Stimulated activated CD8-positive, alpha-beta memory T cell treated with anti-CD3 and anti-CD28 coated beads, Interleukin-7, amount 100 ng/mL, for 24 hours (primary cell): ENCODE measurements at regions not wholly inside any gene's neighbourhood (a gene's known extent, or its start where the extent isn't known, plus 50 kb on each side); places are given as distances from the start of the nearest gene placed in this dataset.
"Not testable (repeated sequence)": the region's sequence is repeated elsewhere in the genome, so short reads cannot be mapped to it uniquely, and the experiment has no call there.

Experiments used
- DNase-seq: peaks from one replicate; pipeline ENCODE4 v3.0.0-alpha.2; 2020; ENCODE audit warnings: low read depth

DNA sequence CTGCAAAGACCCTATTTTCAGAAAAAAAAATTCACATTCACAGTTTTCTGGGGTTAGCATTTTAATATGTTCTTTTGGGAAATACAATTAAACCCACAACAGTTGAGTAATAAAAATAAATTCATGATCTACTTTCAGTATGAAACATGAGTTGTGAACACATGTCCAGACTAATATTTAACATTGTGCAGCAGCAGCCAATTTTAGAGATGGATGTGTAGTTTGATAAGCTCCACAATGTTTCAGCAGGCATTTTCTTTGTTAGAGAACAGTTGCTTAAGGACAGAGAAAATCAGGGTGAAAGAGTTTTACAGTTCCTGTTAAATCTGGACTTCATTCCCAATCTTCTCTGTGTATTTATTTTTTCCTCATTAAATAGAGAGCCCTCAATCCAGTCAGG lies 519.5 kb downstream of the PIK3C3 start:
- DNase-seq, result no peak

DNA sequence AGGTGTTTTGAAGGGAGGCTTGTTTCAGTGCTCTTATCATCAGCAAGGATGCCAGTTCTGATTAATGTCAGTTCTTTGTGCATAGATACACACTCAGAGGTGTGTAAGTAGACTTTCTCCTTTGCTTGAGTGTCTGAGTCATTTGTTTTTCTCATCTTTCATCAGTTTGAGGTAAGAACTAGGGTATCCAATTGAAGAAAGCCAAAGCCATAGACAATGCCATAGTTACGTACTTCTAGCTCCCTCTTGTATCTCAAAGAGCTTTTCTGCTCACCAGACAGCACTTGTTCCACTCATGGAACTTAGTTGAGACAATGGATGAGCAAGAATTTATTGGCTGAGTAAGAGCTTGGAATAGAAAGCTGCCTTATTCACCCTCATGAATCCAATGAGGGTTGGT lies 520.1 kb downstream of the PIK3C3 start:
- DNase-seq, result no peak

DNA sequence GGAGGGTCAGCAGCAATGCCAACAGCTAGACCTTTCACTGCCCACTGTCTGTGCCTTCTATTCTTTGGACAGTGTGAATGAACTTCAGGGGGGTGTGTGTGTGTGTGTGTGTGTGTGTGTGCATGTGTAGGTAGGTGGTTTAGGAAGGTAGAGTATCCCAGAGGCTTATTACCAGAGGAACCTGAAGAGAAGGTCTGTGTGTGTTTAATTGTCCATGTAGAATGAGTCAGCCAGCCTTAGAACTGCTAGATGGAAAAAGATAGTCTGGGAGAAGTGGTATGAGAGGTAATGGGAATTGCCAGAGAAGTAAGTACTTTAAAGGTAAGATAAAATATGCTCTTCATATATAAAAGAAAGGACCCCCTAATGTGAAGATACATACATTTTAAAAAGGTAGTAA lies 522.2 kb downstream of the PIK3C3 start:
- DNase-seq, result no peak

DNA sequence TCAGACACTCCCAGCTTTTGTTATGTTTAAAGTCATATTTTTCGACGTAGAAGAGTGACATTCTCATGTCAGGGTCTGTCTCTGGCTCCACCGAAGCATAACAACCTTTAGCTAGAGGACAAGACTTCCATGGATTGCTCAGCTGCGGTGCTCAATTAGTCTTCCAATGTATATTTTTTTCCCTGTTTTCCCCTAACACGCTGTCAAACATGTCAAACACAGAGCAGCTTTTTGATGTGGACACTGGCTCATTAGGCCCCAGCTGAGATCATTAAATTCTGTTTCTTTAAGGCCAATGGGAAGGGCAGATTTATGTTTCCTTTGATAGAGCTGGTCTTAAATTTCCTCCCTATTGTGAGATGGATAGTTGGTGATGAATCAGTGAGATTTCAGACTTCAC lies 525.4 kb downstream of the PIK3C3 start:
- no peak for DNase-seq

DNA sequence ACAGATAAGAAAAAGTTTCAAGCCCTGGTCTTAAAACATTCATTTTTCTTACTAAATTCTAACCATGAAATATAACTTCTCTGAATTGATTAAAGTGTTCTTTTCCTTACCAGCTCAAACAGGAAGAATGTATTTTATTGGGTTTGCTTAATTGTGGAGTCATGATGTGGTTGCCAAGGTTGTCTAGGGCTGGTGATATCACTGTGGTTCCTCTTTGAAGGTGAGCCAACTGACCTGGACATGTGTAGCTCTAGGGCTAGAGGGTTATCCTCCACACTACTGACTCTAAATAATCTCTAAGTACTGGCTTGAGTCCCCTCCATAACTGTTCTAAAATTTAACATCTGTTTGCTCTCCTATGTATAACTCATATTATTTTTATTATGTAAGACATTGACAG lies 529.6 kb downstream of the PIK3C3 start:
- DNase-seq, result no peak

DNA sequence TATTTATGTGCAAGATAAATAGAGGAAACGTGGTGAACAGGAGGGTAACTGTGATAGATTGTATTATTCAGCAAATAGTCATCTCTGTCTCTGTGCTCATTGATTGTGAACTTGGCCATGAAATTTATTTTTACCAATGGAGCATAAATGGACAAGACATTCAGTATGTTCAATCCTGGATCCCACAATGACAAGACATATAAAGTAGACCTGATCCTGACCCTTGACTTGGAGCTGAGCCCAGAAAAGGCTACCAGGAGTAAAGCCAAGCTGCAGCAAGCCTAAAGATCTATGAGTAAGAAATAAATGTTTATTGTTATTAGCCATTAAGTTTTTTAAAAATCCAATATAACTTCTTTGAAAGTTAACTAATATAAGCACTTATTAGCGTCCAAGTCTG lies 531.2 kb downstream of the PIK3C3 start:
- no peak for DNase-seq

DNA sequence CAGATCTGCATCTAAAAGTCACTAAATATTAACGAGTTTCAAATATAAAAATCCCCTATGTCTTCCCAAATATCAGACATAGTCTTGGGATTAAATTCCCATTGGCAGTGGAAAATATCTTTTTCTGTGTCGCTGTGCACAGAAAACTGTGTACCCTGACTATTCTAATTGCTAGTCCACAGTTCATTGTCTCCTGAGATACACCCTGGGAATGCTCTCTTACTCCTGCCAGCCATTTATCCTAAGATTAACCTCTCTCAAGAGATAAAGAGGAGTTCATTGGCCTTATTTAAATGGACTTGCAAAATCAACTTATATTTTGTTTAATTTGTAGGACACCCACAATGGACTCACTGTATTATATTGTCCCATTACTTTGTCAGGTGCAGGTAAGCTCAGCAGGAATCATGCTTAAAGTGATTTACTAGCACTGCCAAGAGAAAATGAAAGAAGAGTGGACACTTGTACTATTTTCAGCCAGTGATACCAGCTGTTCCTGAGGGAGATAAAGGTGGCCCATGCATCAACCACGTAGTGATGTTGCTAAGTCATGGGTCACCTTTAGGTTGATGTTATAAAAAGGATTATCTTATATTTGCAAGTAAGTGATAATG lies 553.8 kb downstream of the PIK3C3 start:
- no peak for DNase-seq

DNA sequence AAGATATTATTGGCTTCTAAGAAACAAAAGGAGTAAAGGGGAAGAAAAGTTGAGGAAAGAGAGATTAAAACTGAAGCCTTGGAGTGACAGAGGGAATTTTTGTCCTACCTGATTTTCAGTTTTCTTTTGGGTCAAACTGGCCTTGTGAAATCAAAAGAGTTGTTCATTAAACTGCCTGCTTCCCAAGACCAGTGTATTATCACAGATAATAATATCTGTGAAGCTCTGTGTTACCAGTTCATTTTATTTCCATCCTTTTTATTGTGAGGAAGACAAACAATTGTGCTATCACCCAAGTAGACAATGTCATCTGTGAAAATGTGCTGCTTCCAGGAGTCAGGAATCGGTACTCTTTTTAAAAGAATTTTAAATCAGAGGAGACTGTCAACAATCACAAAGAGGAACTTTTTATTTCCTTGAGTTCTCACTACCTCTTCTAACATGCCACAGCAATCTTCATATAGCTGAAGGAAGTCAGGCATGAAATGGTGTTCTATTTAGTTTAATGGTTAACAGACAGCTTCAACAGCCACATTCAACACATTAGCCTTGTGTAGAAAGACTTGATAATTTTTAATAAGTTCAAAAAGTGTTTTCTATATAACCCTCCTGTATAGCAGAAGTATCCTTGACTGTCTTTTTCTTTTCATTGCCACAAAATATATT lies 554.8 kb downstream of the PIK3C3 start:
- no peak for DNase-seq

DNA sequence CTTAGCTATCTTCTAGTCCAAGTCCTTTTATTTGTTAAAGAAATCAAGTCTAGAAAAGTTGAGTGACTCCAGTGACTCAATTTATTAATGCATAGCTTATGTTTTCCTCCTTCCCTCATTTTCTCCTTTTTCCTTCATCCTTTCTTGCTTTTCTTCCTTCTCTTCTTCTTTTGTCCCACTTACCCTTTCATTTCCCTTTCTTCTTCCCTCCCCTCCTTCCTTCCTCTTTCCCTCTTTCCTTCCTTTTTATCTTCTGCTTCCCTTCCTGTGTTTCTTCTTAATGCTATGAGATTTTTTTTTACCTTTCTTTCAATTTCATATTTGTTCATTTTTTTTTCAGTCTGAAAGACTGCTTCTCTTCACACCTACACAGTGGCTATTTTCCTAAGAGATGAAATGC lies 555.5 kb downstream of the PIK3C3 start:
- DNase-seq, result no peak

DNA sequence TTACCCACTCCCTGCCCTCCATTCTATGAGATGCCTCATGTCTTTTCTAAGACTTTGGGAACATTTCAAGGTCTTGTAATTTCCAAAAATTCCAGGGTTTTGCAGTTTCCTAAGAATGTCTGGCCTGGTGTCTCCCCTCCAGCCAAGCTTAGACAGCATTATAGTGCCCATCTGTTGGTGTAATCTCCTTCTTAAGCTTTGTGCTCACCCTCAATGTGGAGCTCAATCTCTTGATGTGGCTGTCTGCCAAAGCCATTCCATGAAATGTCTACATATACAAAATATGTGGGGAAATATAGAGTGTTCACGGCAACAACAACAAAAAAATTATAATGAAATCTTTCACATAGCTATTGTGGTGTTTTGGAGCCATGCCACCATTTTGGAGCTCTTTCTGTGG lies 558.4 kb downstream of the PIK3C3 start:
- no peak for DNase-seq

DNA sequence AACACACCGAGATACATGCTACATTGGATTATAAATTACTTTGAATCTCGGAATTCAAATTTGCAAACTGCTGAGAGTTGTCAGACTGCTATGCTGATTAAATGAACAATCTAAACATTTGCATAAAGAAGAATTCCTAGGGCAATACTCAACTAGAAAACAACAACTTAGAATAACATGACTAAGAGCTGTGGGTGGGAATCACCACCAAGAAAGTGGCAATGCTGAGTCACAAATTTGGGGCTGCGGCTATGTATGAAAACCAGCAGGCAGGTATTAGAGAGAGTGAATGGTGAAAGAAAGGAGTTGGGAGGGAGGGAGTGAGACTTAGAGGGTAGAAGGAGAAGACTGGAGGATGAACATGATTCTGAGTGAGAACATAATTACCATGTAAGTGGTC lies 559.5 kb downstream of the PIK3C3 start:
- no peak for DNase-seq

DNA sequence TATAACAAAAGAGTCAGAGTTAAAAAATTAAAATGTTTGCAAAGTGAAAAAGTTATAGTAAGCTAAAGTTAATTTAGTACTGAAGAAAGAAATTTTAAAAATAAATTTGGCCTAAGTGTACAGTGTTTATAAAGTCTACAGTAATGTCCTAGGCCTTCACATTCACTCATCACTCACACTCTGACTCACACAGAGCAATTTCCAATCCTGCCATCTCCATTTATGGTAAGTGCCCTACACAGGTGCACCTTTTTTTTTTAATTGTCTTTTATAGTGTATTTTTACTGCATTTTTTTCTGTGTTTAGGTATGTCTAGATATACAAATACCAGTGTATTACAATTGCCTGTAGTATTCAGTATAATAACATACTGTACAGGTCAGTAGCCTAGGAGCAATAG lies 562.9 kb downstream of the PIK3C3 start:
- no peak for DNase-seq

DNA sequence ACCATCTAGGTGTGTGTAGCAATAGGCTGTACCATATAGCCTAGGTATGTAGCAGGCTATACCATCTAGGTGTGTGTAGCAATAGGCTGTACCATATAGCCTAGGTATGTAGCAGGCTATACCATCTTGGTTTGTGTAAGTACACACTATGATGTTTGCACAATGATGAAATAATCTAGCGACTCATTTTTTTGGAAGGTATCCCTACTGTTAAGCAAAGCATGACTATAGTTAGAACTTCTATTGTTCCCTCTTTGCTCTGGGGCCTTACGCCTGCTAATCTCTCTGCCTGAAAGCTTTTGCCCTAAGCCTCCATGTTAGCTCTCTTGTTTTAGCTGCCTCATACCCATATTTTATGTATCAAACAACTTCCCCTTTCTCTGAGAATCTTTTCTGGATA lies 563.3 kb downstream of the PIK3C3 start:
- DNase-seq, result not testable (repeated sequence)

DNA sequence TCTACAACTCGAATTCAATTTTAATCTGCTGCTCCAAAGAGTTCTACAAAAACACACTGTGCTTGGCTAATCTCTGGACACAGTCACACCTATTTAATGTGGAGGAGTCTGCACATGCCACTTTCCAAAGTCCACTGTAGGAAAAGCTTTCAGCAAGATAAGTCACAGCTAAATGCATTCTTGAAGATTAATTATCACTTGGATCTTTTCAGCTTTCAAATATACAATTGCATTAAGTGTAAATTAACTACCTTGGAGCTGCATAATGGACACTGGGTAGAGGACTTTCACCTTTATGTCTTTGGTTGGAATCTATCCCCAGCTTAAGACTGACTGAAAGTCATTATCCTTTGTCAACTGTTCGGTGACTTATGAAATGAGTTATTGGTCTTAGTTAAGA lies 565.1 kb downstream of the PIK3C3 start:
- DNase-seq, result no peak

DNA sequence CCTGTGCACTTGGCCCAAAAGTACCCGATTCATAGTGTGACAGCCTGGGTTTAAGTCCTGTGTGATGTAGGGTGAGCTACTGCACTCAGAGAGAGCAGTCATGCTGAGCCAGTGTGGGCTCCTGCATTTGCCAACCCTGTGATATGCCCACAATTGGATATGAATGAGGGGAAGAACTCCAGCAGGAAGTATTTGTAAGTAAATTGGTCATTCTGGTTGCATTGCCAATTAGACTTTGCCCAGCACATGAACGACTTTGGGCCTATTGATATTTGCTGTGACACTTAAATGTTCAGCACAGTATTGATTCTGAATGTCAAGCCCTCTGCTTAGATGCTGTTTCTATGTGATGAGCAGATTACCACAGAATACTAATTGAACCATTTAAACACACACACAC lies 570.9 kb downstream of the PIK3C3 start:
- no peak for DNase-seq

DNA sequence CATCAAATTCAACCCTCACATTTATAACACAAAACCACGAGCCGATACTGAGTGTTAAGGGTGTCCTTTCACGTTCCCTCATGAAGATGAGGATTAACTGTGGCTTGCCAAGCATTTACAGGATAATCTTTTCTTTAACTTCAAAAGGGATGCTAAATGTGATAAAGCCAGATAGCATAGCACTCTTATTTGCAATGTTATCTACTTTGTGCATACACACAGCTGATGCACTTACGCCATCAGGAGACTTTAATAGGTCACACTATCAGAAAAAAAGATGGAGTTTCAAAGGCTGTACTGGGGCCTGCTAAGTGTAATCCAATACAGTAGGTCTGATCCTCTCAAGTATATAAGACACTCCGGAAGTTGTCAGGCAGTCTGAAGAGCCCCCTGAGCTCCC lies 572.7 kb downstream of the PIK3C3 start:
- no peak for DNase-seq

DNA sequence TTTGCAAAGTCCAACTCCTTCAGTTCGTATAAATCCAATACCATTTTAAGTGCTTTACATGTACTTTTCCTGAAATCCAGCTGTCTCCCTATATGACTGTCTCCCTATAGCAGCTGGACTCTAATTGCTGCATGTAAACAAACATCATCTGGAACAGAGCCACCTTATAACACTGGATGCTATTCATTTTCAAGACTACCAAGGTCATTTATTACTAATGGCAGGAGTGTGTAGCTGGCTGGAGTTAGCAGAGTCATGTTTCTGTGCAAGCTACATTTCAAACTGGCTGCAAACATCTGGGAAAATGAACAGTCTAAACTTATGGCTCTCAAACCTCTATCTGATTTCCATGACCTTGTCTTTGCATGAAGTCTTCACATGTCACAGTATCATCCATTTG lies 575.2 kb downstream of the PIK3C3 start:
- no peak for DNase-seq

DNA sequence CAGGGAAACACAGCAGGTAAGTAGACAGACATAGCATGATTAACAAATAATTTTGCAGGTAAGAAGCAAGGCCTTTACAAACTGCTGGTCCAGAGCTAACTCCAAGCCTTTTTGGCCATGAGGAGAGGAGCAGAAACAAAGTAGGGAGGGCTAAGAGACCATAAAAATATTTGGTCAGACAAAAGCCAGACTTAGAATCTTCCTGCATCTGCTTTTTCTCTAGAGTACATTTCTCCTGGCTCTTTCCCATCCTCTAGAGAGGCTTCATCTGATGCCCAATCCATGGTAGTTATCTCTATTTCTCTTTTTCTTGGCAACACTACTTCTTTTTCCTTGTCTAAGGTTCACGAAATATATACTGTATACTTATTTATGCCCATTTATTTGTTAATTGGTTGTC lies 577.1 kb downstream of the PIK3C3 start:
- no peak for DNase-seq

DNA sequence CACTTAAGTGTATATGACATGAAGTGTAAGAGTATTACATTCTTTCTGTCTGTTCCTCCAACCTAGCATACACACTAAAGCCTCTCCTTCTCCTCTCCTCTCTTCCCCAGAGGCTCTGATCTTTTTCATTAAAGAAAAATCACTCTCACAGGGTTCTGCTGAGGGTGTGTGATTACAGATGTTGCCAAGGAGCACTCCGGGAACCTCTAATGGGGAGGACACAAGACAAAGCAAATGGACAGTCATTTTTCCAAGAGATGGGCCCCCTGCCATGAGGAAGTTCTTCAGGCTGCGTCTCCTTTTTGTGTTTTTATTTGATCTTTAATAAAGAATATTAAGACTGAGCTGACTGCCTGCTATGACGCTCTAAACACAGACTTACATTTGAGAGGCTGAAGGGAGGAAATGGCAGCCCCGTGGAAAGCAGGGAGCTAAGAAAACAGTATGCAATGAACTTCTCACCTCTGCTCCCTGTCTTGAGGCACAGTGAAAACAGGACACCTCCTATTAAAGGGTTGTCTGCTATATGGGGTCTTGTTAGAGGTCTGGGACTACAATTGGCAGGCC lies 578.1 kb downstream of the PIK3C3 start:
- no peak for DNase-seq

DNA sequence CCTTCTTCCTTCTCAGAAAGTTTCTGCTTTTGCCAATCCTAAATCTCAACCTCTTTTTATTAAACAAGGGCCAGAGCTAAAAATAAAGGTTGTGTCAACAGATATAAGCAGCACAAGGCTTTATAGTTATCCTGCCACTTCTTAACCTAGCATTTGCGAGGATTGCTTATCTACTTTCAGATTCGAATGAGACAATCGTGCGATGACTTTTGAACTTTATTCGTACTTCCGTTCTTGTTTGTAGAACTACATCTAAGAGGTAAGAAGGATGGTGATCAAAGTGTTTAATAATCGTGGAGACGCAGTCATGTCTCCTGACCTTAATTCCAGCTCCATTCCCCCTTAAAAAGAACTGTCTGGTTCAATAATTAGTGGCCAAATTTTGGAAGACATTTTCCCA lies 578.6 kb downstream of the PIK3C3 start:
- DNase-seq, result no peak

DNA sequence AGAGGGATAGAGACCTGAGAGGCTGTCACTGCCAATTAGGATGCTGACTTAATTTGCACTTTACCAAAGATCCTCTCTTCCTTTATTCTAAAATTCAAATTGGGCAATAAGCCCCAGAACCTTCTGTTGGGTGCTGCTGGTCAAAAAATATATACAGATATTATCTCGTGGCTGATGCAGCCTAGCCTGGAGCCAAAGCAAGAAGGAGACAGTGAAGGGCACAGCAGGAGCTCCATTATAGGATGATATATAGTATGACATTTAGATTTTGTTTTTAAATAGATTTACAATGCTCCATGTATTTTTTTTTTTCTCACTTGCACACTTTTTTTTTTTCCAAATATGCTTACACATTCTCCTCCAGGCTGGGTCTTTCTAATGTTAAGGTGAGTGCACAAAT lies 579.3 kb downstream of the PIK3C3 start:
- DNase-seq, result no peak

DNA sequence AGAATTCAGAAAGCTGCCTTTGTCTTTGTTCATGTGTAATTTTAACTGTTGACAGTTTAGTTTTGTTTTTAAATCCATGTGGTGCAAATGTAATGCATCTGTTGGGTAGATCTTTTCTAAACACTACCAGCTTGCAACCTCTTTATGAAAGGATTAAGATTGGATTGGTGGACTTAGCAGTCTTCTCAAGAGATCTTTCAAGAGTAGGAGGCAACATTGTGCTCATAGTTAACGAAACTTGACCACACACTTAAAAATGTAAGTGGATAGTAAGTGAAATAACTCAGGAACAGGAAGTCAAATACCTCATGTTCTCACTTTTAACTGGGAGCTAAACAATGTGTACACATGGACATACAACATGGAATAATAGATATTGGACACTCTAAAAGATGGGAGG lies 579.0 kb downstream of the RIT2 start:
- no peak for DNase-seq

DNA sequence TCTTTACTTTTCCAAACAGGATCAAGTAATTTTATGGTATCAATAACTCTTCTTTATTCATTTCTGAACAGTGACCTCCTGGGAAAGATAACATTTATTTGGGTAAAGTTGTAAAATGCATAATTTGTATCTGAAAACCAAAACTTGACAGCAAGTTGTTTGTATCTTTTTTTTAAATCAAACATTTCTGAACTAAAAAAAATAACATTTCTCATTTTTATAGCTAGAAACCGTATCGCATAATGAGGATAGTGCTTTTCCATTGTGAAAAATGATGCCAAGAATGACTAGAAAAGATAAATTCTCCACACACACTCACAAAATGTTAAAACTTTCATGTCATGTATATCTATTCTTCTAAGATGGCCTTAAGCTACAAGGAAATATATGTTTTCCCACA lies 578.2 kb downstream of the RIT2 start:
- no peak for DNase-seq

DNA sequence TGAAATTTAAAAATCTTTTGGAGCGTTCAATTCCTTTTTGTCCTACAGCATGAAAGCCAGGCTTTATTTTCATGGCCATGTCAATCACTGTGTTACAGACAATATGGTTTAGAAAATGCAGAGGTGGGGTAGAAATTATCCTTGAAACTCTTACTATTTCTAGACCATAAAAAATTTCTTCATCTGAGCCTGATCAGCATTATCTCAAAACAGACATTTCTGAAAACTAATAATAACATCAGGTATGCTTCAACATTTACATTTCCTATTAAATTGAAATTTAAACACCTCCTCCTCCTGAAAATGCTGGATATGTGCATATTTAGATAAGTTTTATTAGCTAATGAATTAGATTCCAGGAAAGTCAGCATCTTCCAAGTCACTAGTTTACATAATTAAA lies 570.6 kb downstream of the RIT2 start:
- DNase-seq, result no peak
